ENCODE measurements at regions not wholly inside any gene's neighbourhood (a gene's known extent, or its start where the extent isn't known, plus 50 kb on each side); places are given as distances from the start of the nearest gene placed in this dataset.

DNA sequence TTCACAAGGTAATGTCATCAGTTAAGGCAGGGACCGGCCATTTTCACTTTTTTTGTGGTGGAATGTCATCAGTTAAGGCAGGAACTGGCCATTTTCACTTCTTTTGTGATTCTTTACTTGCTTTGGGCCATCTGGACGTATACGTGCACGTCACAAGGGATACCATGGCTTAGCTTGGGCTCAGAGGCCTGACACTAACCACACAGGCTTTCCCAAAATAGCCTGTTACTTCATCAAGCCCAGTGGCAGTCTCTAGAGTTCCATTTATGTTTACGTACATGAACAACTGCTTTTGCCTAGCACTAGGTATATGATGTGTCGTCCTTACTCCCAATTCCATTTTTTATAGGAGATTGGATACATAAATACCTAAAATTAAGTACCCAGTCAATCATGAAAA, 237.9 kb downstream of the C7orf25 start:
- TF ChIP-seq CTCF (IDR thresholded peaks at IDR 0.05) = no peak
- TF ChIP-seq POLR2A (IDR thresholded peaks at IDR 0.05) = no peak

Measured in heart left ventricle (tissue), 13 donors.